ENCODE measurements at regions not wholly inside any gene's neighbourhood (a gene's known extent, or its start where the extent isn't known, plus 50 kb on each side); places are given as distances from the start of the nearest gene placed in this dataset.

DNA sequence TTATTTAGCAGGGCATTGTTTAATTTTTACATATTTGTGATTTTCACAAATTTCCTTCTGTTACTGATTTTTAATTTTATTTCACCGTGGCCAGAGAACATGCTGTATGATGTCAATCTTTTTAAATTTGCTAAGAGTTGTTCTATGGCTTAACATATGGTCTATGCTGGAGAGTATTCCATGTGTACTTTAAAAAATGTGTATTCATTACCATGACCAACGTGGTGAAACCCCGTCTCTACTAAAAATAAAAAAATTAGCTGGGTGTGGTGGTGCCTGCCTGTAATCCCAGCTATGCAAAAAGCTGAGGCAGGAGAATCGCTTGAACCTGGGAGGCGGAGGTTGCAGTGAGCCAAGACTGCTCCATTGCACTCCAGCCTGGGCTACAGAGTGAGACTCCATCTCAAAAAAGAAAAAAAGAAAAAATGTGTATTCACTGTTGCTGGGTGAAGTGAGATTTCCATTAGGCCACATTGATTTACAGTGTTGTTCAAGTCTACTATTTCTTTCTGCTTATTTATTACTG is 258.2 kb downstream of the EDEM1 start:
- in situ Hi-C loops (cut with MboI; ENCODE audit: low pct_unique_long_range_greater_than_20kb, low sequenced_read_pairs) = no loop called here
- no peak for DNase-seq

DNA sequence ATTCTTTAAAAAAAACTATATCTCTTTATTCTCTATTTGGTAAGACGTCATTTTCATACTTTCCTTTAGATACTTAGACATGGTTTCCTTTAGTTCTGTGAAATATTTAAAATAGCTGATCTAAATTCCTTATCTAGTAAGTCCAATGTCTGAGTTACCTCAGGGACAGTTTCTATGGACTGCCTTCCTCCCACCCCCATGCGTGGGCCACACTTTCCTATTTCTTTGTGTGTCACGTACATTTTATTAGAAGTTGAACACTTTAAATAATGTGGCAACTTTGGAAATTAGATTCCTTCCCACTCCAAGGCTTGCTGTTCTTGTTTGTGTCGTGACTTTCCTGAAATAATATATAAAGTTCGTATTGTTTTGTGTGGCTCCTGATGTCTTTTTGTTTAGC is 260.7 kb downstream of the EDEM1 start:
- no peak for DNase-seq
- in situ Hi-C loops (cut with MboI; ENCODE audit: low pct_unique_long_range_greater_than_20kb, low sequenced_read_pairs) = no loop called here

DNA sequence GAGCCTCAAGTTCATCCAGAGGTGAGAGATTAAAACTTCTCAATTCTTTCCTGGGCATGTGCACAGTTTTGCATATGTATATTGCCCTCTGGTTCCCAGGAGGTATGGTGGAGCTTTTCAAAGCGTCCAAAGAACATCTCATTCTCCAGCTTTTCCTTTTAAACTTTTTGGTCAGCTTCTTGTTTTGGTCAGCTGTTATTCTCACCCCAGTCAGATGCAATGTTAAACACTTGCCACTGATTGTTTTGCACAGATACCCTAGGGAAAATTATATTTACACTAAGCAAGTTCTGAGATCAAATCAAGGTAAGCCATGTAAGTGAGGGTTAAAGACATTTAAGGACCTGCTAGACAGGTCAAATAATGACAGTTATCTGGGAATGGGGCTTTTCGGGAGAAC is 261.3 kb downstream of the EDEM1 start:
- in situ Hi-C loops (cut with MboI; ENCODE audit: low pct_unique_long_range_greater_than_20kb, low sequenced_read_pairs) = no loop called here
- DNase-seq = no peak

DNA sequence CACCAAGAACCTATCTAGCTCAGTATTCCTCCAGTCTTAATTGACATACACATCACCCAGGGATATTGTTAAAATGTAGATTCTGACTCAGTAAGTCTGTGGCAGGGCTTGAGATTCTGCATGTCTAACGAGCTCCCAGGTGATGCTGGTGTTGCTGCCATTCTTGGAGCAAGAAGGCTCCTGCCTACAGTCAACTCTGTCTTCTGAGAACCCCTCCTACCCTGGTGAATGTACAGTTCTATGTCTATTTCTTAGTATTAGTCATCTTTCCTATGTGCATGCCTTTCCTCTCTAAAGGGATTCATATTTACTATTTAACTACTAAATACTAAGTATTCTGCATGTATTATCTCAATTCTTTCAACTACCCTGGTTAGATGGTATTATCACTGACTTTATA is 268.7 kb downstream of the EDEM1 start:
- in situ Hi-C loops (cut with MboI; ENCODE audit: low pct_unique_long_range_greater_than_20kb, low sequenced_read_pairs) = no loop called here
- DNase-seq = no peak

DNA sequence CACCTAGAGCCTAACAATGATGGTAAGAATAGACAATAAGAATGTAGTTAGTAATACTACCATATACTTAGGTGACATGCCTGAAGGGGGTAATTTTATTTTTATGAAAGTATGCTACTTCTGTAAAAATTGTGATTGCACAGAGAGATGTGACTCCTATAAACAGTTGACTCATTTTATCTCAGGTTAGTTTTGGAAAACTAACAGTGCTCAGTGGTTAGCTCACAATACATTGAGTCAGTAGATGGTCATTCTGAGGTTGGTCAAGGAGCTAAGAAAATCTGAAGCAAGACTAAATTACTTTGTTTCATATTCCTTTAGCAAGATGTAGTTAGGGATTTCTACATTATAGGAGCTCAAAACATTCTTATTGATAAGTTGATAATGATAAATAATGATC is 271.0 kb downstream of the EDEM1 start:
- DNase-seq = no peak
- in situ Hi-C loops (cut with MboI; ENCODE audit: low pct_unique_long_range_greater_than_20kb, low sequenced_read_pairs) = no loop called here

DNA sequence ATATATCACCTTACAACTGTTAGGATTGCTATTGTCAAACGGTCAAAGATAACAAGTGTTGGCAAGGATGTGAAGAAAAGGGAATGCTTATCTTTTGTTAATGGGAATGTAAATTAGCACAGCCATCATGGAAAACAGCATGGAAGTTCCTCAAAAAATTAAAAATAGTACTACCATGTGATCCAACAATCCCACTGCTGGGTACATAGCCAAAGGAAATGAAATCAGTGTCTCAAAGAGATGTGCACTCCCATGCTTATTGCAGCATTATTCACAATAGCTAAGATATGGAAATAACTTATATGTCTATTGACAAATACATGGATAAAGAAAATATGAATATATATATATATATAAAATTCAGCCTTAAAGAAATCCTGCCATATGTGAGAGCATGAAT is 274.6 kb downstream of the EDEM1 start:
- in situ Hi-C loops (cut with MboI; ENCODE audit: low pct_unique_long_range_greater_than_20kb, low sequenced_read_pairs) = no loop called here
- DNase-seq = no peak

DNA sequence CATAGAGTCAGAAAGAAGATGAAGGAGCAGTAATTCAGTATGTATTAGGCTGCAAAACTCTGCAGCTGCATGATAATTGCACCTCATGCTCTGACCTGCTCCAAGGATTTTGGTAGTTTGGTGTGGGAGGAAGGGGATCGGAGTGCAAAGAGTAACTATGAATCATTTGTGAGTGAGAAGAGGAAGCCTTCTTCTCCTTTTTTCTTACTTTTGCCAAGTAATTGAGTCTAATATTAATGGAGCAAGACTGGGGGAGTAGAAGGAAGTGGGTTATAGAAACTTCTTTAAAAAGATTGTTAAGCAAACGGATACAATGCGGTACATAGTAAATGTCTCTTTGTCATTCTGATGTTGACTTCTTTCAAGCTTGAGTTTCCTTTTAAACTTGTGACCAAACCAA is 276.5 kb downstream of the EDEM1 start:
- peak; percentile 25 for DNase-seq

DNA sequence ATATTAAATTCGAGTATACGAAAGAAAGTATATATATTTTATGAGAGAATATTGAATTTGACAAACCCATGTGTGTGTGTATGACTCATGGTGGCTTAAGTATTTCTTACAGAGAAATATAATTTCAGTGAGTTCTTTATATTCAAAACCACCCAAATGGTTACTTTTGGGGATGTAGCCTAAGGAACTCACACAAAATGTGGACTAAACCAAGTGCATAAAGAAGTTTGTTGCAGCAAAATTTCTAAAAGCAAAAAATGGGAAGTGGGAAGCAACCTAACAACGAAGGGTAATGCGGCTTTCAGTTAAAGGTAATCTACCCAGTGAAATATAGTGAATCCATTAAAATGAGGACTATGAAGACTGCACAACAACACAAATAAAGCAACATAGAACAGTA is 277.1 kb downstream of the EDEM1 start:
- in situ Hi-C loops (cut with MboI; ENCODE audit: low pct_unique_long_range_greater_than_20kb, low sequenced_read_pairs) = no loop called here
- DNase-seq = no peak

More for the DNA sequence above, 276.5 kb downstream of the EDEM1 start:
- in situ Hi-C loops (cut with MboI; ENCODE audit: low pct_unique_long_range_greater_than_20kb, low sequenced_read_pairs) = no loop called here

DNA sequence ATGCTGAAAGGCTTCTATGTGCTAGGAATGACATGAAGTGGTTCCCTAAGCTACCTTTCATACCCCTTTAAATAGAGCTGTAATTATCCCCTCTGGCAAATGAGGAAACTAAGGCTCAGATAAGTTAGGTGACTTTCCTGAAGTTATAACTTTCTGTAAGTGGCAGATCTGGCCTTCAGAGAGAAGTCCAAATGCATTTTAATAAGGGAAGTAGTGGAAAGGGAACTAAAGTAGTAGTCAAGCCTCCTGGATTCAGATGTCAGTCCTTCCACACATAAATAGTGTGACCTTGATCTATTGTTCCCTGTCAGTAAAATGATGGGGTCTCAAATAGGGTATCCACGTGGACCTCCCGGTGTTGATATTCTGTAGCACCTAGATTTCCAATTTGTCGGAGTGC is 277.7 kb downstream of the EDEM1 start:
- in situ Hi-C loops (cut with MboI; ENCODE audit: low pct_unique_long_range_greater_than_20kb, low sequenced_read_pairs) = no loop called here
- no peak for DNase-seq

DNA sequence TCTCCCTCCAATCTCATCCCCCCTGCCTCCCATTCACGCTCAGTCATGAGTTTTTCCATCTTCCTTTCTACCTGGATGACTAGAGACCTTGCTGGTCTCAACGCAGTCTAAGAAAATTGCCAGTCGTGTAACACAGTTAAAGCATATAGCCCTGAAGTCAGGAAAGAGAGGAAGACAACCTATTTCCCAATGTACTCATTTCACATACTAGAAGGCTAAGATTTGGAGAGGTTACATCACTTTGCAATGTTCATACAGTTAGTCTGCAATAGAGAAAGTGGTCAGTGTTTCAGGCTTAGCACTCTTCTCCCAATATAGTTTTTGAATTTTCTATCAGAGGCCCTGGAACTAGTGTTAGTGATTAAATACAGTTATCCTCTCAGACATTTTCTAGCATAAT is 278.6 kb downstream of the EDEM1 start:
- in situ Hi-C loops (cut with MboI; ENCODE audit: low pct_unique_long_range_greater_than_20kb, low sequenced_read_pairs) = no loop called here
- DNase-seq = no peak

DNA sequence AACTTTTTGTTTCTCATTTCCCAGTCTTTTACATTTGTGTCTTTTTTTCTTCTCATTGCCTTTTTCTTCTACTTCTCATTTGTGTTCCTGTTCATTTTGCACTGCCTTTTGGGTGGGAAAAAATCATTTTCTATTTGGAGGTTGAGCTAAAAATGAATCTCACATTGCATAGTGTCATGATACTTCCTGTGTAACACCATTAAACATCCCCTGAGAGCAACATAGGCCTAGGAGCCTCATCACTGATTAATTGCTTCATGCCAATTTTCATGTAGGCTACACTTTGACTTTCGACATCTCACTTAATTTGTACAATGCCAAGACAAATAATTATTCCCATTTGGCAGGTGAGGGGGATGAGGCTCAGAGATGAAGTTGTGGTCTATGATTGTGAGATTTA is 279.2 kb downstream of the EDEM1 start:
- no peak for DNase-seq
- in situ Hi-C loops (cut with MboI; ENCODE audit: low pct_unique_long_range_greater_than_20kb, low sequenced_read_pairs) = no loop called here

DNA sequence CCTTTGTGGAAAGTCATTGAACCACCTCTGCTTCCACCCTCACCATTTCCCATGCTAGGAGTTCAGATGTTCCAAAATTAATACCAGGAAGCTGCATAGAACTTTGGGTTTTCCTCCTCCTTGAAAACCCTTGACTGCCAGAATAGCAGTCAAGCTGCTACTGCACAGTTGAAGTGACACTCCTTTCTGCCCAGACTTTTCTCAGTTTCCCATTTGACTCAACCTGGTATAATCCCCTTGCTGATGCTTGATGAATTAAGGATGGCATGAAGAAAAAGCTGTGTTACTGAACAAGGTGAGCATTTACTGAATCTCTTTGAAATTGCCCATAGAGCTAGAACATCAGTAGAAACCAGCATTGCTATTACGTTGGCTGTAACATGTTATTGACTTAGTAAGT is 286.0 kb downstream of the EDEM1 start:
- in situ Hi-C loops (cut with MboI; ENCODE audit: low pct_unique_long_range_greater_than_20kb, low sequenced_read_pairs) = no loop called here
- no peak for DNase-seq

DNA sequence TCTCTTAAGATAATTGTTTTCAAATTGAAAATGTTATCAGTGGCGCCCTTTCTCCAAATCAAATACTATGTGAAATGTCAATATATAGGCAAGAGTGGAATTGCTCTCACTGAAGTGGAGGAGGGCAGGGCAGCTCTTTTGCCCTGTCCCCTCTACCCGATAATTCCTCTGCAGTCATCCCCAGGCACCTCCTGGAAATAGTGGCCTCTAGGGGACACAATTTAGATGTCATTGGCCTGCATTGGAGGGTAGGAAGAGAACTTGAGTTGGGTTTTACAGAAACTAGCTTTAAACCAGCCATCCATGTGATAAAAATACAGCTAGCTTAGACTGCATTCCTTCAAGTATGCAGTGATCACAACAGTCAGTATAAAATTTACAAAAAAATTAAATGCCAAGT is 288.9 kb downstream of the EDEM1 start:
- in situ Hi-C loops (cut with MboI; ENCODE audit: low pct_unique_long_range_greater_than_20kb, low sequenced_read_pairs) = no loop called here
- DNase-seq = no peak

DNA sequence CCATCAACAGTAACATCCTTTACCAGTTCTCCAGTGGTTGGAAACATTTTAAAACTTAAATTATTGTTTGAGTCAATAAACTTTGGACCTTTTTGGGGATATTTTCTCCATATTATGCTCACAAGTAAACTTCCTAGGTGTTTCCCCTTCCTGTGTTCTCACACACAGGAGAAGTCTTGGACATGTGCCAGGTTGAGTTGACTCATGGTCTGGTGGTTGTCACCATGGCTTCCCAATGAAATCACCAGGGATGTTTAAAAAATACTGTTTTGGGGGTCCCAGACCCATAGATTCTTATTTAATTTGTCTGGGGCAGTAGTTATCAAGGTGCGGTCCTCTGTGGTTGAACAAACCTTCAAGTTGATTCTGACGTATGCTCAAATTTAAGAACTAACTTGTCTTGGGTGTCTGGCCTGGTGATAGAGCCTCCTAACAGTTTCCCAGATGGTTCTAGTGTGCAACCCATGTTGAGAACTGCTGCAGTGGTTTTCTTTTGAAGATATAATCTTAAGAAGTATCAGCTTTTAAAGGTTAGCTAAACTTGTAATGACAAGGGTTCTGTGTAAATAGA is 291.8 kb downstream of the EDEM1 start:
- in situ Hi-C loops (cut with MboI; ENCODE audit: low pct_unique_long_range_greater_than_20kb, low sequenced_read_pairs) = no loop called here
- DNase-seq = no peak

DNA sequence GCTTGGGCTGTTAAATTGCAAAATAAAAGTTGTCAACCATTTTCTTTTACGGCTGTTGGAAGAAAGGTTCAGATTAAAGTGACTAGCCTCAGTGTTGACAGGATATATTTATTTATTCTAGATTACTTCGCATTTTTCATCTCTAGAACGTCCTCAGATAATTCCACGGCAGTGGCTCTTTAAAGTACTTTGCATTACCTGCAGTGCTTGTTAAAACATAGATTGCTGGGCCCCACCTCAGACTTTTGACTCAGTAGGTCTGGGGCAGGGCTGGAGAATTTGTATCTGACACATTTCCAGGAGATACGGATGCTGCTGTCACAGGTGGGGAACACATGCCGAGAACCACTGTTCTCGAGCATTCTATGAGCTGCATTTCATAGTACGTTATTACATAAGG is 292.7 kb downstream of the EDEM1 start:
- in situ Hi-C loops (cut with MboI; ENCODE audit: low pct_unique_long_range_greater_than_20kb, low sequenced_read_pairs) = no loop called here

DNA sequence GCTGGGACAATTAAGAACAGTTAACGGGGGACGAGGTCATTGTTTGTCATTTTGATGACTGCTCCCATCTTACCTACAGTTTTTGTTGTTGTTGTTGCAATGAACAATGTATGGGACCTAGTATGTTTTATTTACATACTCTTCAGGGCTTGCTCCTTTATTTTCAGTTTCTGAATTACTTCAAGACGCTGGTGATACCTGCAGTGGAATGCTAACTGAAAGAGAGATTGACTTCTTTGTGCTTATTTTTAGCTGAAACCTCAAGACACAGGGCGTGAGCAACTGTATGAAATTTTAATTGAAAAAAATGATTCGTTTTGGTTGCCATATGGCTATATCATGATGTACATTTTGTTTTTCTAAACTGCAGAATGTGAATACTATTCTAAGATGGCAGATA is 297.9 kb downstream of the EDEM1 start:
- in situ Hi-C loops (cut with MboI; ENCODE audit: low pct_unique_long_range_greater_than_20kb, low sequenced_read_pairs) = no loop called here

More for the DNA sequence above, 292.7 kb downstream of the EDEM1 start:
- no peak for DNase-seq

DNA sequence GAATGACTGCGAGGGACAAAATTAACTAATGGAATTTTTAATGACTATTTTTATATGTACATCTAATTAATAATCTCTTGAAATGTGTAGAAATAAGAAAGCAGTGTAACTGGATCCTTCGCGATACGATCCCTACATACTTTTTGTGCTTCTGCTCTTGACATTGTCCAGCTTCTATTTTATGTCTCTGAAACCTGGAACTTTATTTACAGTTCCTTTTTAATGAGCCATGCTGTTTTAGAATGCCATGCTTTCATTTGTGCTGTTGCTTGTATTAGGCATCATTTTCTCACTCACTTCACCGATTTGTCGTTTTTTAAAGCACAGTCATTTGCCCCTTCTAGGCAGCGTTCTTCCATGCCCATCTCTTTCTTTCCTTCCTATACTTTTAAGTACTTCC is 301.3 kb downstream of the EDEM1 start:
- in situ Hi-C loops (cut with MboI; ENCODE audit: low pct_unique_long_range_greater_than_20kb, low sequenced_read_pairs) = no loop called here
- DNase-seq = no peak

More for the DNA sequence above, 297.9 kb downstream of the EDEM1 start:
- DNase-seq = no peak

DNA sequence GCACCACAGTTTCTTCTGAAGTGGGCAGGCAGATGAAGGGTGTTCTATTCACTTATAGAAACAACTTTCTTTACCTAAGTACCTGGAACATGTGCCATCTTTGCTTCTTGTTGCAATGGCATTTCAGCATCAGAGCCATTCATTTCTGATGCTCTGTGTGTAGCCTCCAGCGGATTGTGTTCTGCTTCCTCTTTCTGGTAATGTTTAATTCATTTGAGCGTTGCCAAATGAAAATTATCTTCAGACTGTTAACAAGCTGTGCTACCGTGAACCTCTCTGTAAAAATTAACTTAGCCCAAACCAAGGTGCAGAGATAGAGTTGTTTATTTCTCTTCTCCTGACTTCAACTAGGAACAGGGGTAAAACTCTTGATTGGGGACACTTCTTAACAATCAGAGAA is 302.0 kb downstream of the EDEM1 start:
- DNase-seq = no peak
- in situ Hi-C loops (cut with MboI; ENCODE audit: low pct_unique_long_range_greater_than_20kb, low sequenced_read_pairs) = no loop called here

DNA sequence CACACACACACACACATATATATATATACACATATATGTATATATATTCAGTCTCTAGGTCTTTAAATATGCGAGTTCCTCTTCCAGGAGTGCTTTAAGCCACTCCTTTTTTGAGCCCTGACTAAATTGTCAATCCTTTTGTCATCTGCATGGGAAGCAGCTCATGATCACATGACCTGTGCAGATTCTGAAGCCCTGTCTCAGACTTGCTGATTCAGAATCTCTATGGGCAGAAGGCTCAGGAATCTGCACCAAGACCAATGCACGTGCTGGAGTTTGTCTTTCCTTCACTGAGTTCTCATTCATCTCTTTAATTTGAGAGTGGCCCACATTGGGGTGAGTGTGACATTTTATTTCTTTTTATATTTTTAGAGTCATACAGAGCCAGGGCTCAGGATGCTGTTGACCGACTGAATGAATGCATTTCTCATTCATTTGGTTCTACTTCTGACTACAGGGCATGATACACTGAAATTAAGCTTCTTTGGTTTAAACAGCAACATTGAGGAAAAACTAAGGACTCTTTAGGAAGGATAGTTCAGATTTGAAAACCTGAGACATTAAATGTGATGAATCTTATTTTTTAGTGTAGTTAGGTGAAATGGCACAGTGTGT is 307.5 kb downstream of the EDEM1 start:
- in situ Hi-C loops (cut with MboI; ENCODE audit: low pct_unique_long_range_greater_than_20kb, low sequenced_read_pairs) = no loop called here
- no peak for DNase-seq

DNA sequence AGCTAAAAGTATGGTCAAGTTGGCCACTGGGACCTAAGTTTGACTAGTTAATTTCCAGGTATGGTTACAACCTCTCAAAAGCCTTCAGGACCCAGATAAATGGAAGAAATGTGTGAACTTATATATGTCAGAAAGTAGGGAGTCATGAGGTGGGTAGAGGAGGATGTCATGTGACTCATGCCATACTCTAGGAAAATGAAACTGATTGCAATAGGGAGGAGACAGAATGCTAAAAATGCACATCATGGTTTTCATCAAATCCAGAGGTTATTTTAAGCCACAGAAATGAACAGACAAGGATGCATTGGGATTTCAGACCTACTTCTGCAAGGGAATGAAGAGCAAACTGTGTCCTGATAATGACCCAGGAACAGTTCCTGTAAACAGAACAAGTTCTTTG is 310.0 kb downstream of the EDEM1 start:
- no peak for DNase-seq
- in situ Hi-C loops (cut with MboI; ENCODE audit: low pct_unique_long_range_greater_than_20kb, low sequenced_read_pairs) = no loop called here

DNA sequence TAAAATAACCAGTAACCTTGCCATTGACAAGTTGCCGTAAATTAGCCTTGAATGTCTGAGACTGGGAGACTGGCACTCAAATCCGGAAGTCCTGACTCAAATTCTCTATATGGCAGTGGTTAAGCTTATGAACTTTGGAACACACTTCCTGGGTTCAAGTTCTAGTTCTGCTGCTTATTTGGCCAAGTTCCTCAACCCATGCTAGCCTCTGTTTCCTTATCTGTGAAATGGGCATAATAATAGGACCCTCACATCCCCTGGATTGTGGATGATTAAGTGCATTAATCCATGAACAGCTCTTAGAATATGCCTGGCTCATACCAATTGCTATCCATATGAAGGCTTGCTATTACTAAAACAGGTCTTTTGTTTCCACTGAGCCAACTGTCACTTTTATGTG is 311.5 kb downstream of the EDEM1 start:
- in situ Hi-C loops (cut with MboI; ENCODE audit: low pct_unique_long_range_greater_than_20kb, low sequenced_read_pairs) = no loop called here
- no peak for DNase-seq
